PFSK-1 (cell line): ENCODE measurements at regions not wholly inside any gene's neighbourhood (a gene's known extent, or its start where the extent isn't known, plus 50 kb on each side); places are given as distances from the start of the nearest gene placed in this dataset.

ENCODE experiments used
- FOXP2 ChIP-seq: optimal IDR thresholded peaks from 2 replicates; pipeline ENCODE3; 2011; ENCODE audit warnings: borderline replicate concordance, control low read depth, inconsistent platforms; ENCODE audit not compliant: insufficient read depth; ENCODE audit errors: extremely low read length, extremely low read depth
- POLR2AphosphoS5 ChIP-seq: IDR thresholded peaks from 2 replicates; pipeline ENCODE4 v1.6.1; 2012; ENCODE audit warnings: low read depth, mild to moderate bottlenecking, control low read depth, low read length, moderate library complexity
- REST ChIP-seq, 2 experiments: IDR thresholded peaks; 2 replicates each; pipeline versions ENCODE4 v1.6.1 to v1.8.0; 2011 to 2012; ENCODE audit warnings: low read depth in 2 of 2, low read length in 2 of 2, control low read depth in 1 of 2, inconsistent platforms in 1 of 2, mild to moderate bottlenecking in 1 of 2, moderate library complexity in 1 of 2; ENCODE audit not compliant: insufficient read depth in 1 of 2
- SIN3A ChIP-seq: IDR thresholded peaks from 2 replicates; pipeline ENCODE4 v1.6.1; 2012; ENCODE audit warnings: mild to moderate bottlenecking, low read length, moderate library complexity, borderline replicate concordance; ENCODE audit not compliant: insufficient read depth
- TAF1 ChIP-seq: IDR thresholded peaks from 2 replicates; pipeline ENCODE4 v1.6.1; 2012; ENCODE audit warnings: low read length, control low read depth, borderline replicate concordance; ENCODE audit not compliant: insufficient read depth

- TF ChIP-seq FOXP2, result no peak
- no peak for TF ChIP-seq POLR2AphosphoS5
- TF ChIP-seq TAF1, result no peak
- no peak for TF ChIP-seq SIN3A
- no peak for TF ChIP-seq REST (IDR thresholded peaks at IDR 0.05; ENCODE audit: insufficient read depth in 1 of 2, low read depth in 2 of 2, low read length in 2 of 2)
Measured at GRCh38 chr6:150664091-150664490, 64.4 kb downstream of the PLEKHG1 start.

GRCh38 chr6:150666071-150666470, 66.4 kb downstream of the PLEKHG1 start:
- TF ChIP-seq POLR2AphosphoS5 (no peak), REST (IDR thresholded peaks at IDR 0.05; ENCODE audit: insufficient read depth in 1 of 2, low read depth in 2 of 2, low read length in 2 of 2) (no peak), TAF1 (no peak), SIN3A (no peak), FOXP2 (no peak)

- TF ChIP-seq TAF1 (no peak), SIN3A (no peak), FOXP2 (no peak), REST (IDR thresholded peaks at IDR 0.05; ENCODE audit: insufficient read depth in 1 of 2, low read depth in 2 of 2, low read length in 2 of 2) (no peak), POLR2AphosphoS5 (no peak)
Measured at GRCh38 chr6:150667359-150667758, 67.7 kb downstream of the PLEKHG1 start.

- TF ChIP-seq FOXP2, result no peak
- no peak for TF ChIP-seq POLR2AphosphoS5
- no peak for TF ChIP-seq SIN3A
- no peak for TF ChIP-seq REST (IDR thresholded peaks at IDR 0.05; ENCODE audit: insufficient read depth in 1 of 2, low read depth in 2 of 2, low read length in 2 of 2)
- no peak for TF ChIP-seq TAF1
Measured at GRCh38 chr6:150667977-150668716, 68.5 kb downstream of the PLEKHG1 start.

- TF ChIP-seq SIN3A (no peak), REST (IDR thresholded peaks at IDR 0.05; ENCODE audit: insufficient read depth in 1 of 2, low read depth in 2 of 2, low read length in 2 of 2) (no peak), TAF1 (no peak), POLR2AphosphoS5 (no peak), FOXP2 (no peak)
Measured at GRCh38 chr6:150668900-150669302, 69.2 kb downstream of the PLEKHG1 start.
